ENCODE measurements at regions not wholly inside any gene's neighbourhood (a gene's known extent, or its start where the extent isn't known, plus 50 kb on each side); places are given as distances from the start of the nearest gene placed in this dataset.
"Not testable (repeated sequence)": the region's sequence is repeated elsewhere in the genome, so short reads cannot be mapped to it uniquely, and the experiment has no call there.

DNA sequence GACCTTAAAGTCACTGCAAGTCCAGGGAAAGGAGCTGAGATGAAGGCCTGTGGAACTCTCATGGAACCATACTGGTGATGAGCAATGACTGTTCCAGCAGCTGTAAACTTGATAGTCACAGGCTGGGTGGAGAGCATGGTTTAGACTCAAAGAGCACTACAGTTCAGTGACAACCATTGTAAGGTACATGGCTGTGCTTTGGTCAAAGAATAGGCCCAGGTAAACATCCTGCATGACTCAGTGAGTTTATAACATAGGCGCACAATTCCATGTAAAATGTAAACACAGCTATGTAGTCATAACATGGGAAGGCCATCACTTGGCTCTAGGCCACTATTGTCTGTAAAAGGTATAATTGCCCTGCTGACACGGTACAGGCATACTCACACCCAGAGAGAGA, 119.3 kb upstream of the FSCB start:
- DNase-seq (ENCODE audit: low spot score in 2 of 2) (no peak), FAIRE-seq (no peak)

DNA sequence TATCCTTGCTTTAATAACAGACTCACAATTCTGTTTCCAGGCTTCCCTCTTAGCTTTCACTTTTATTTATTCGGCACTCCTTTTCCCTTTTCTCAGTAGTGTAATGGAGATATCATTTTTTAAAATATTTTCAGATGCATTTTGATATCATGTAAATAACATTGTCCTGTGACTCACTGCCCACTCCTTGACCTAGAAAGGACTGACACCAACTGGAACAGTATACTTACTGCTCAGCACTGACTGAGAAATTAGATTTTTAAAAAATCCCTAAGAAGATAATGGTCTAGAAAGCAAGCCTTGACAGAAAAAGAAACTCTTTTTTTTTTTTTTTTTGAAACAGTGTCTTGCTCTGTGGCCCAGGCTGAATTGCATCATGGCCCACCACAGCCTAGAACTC, 118.0 kb upstream of the FSCB start:
- FAIRE-seq (no peak), DNase-seq (ENCODE audit: low spot score in 2 of 2) (no peak)

DNA sequence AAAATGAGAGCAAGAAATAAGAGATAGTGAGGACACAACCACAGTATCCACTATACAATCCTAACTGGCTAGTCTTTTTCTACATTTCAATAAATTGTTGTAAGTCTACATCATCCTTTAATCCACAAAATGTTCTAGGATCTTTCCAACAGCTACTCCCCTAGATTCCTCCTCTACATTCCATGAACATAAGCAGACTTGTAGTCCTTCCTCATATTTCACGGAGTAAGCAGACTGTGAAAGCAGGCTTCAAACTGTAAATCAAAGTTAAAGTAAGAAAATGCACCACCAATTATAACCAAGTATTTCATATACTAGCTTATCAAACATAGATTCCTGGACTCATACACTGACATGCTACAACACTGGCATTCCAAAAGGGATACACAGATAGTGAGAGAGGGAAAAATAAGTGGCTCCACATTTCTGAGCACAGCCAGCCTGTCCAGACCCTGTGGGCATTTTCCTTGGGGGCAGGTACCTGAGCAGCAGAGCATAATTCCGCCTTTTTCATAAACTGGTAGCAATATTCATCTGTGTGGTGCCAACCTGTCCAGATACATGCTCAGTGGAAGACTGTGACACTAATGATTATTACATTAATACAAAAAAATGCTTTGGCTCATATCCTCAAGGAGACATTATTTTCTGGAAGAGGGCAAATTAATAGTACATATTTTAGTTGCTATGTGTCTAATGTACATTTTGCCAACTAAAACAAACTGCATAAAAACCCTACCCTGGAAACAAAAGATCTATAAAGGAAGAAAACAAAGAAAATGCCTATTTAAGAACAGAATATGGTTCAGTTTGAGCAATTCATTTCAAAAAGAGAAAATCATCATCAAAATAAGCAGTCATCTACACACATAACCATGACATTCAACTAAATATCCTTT, 113.3 kb upstream of the FSCB start:
- FAIRE-seq (no peak), DNase-seq (ENCODE audit: low spot score in 2 of 2) (no peak)

DNA sequence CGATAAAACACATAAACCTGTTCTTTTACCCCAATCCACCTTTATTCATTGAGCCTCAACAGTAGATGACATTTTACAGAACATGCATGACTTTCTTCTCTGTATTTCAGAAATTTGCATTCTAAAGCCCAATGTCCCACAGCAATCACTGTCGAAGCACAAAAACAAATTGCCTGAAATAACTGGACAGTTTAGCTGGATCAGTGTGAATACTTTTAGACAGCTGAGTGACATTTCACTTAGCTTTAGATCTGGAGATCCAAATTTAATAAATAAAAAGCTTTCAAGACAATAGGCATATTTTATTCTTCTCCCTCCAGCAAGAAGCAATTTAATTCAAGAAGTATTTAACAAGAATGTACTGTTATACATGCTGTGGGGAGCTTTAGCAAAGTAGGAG, 109.1 kb upstream of the FSCB start:
- DNase-seq (ENCODE audit: low spot score in 2 of 2) (no peak), FAIRE-seq (no peak)

DNA sequence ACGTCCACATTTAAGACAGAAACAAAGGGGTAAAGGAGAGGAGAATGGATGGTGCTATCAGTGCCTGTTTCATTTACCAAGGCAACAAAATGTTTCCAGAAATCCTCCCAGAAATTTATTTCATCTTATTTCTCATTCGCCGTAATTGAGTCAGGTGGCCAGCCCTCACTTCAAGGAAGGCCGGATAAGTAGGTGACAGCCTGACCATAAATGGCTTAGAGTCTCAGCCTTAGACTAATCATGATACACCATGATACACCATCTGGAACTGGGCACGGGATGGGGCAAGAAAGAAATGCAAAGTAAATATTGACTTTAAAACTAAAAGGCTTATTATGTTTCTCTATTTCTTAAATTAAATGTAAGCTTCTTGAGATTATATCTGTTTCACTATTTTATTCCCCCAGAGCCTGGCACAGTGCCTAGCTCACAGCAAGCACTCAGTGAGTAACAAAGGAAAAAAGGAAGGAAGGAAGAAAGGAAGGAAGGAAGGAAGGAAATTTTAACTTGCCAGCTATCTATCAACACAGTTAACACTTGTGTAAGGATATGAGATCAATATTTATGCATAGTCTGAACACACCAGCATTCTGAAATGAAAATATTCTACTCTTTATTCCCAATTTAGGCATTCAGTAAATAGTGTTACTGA, 106.1 kb upstream of the FSCB start:
- DNase-seq (ENCODE audit: low spot score in 2 of 2) (no peak), FAIRE-seq (no peak)

DNA sequence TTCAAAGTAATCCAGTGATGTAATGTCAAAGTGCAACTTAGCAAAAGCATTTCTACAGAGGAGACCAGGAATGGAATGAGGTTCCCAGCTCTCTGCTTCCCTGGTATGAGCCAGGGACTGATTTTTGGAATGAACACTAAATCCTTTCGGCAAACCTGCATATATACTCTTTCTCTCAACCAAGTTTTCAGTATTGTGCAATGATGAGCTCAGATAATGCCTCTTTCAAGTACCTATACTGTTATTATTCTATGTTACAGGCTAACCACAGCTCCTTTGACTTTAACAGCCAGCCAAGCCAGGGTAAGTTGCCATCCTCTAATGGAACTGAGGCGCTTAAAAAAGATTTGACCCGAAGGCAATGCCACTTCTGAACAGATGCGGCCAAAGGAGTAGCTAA, 104.9 kb upstream of the FSCB start:
- no peak for FAIRE-seq
- no peak for DNase-seq (ENCODE audit: low spot score in 2 of 2)

DNA sequence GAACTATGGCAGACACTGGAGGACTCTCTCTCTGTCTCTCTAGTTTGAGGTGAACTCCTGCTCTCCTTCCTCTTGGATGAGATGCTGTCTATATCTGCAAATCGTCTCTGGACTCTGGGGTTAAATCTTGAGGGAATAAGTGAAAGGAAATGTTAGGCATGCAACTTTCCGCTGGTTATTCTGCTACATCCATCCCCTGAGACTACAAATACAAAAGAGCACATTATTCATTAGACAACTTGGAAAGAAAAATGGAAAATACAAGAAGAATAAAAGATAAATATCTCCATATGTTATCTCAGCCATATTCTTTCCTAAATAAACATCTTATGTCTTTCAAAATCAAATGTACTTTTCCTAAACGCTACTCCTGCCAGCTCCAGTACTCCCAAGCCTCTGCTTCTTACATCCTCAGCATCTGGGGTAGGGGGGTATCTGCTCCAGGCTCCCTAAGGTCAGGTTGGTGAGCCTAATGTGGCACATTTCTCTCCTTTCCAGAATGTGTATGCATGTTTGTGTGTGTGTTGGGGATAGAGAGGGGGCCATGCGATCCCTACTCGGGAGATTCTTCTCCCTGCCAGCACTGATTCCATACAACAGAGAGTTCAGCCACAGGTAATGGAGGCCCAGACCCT, 102.9 kb upstream of the FSCB start:
- FAIRE-seq: no peak
- no peak for DNase-seq (ENCODE audit: low spot score in 2 of 2)

DNA sequence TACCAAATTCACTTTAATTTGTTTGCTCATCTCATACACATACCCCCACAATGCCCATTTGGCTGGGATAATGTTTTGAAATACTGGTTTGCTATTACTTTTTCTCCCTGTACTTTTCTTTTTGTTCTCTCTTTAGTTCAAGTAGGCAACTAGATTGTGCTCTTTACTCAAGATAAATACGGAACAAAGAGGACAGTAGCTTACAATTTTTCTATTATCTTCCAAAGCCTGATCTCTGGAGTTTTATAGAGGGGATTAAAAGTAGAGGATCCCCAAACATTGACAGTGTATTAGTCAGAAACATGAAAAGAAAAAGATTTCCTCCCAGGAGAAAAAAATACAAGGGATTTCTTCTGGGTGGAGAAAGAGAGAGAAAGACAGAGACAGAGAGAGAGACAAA, 102.1 kb upstream of the FSCB start:
- FAIRE-seq (no peak), DNase-seq (ENCODE audit: low spot score in 2 of 2) (no peak)

DNA sequence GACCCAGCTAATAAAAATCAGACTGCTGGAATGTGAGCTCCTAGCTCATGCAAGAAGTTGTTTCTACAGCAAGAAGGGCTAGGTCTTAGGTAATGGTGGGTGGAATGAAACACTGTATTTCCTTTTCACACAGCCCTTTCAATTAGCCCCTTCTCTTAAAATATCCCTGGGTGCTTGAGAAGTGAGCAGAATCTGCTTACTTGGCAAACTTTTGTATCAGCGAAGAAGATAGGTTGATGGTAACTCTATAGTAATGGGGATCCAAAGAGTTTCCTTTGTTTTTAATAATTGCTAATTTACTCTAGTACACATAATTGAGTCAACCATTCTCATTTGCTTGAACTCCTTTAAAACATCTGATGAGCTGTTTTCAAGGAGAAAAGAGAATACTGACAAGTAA, 100.6 kb upstream of the FSCB start:
- DNase-seq (ENCODE audit: low spot score in 2 of 2): no peak
- no peak for FAIRE-seq

DNA sequence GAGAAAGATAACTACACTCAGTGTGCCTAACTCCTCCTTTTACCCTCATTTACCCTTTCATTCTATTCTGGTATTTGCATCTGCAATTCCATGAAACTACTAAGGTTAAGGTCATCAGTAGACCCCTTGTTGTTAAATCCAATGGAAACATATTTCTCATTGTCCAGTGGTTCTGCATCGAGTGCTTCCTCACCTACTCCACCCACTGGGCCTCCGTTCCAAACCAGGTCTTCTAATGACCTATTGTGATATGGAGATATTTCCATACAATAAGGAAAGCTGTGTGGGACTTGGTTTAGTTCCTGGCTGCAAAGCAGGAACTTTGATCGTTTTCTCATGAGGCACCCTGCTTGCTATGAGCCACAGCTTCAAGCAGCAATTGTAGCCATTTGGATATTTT, 99.5 kb upstream of the FSCB start:
- no peak for DNase-seq (ENCODE audit: low spot score in 2 of 2)
- no peak for FAIRE-seq

DNA sequence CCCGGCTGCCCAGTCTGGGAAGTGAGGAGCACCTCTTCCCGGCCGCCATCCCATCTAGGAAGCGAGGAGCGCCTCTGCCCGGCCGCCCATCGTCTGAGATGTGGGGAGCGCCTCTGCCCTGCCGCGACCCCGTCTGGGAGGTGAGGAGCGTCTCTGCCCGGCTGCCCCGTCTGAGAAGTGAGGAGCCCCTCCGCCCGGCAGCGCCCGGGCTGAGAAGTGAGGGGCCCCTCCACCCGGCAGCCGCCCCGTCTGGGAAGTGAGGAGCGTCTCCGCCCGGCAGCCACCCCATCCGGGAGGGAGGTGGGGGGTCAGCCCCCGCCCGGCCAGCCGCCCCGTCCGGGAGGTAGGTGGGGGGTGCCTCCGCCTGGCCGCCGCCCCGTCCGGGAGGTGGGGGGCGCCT, 94.2 kb upstream of the FSCB start:
- FAIRE-seq; DNase-seq (ENCODE audit: low spot score in 2 of 2): not testable (repeated sequence)

DNA sequence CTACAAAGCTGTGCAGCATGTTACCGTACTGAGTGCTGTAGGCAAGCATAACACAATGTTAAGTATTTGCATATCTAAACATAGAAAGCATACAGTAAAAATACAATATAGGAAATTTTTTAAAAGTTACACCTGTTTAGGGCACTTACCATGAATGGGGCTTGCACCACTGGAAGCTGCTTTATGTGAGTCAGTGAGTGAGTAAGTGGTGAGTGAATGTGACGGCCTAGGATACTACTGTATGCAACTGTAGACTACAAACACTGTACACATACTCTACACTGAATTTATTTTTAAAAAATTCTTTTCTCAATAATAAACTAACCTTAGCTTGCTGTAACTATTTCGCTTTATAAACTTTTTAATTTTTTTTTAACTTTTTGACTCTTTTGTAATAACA, 82.1 kb upstream of the FSCB start:
- peak; percentile 45 for FAIRE-seq
- DNase-seq (ENCODE audit: low spot score in 2 of 2): no peak

DNA sequence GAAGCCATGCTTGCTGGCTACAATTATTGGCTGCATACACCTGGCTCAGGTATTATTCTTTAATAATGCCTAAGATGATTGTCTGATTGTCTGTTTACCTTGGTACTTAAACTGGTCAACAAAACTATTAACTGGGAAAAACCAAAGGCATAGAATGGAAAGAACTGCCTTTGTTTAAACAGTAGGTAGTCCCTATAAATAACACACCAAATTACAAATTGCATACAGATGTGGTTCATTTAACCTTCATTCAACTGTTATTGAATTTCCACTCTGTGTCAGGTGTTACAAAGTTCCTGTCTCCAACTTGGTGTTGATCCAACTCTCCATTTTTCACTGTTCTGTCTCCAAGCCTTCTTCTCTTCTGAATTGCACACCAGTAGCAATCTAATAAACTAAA, 79.8 kb upstream of the FSCB start:
- FAIRE-seq (no peak), DNase-seq (ENCODE audit: low spot score in 2 of 2) (no peak)

DNA sequence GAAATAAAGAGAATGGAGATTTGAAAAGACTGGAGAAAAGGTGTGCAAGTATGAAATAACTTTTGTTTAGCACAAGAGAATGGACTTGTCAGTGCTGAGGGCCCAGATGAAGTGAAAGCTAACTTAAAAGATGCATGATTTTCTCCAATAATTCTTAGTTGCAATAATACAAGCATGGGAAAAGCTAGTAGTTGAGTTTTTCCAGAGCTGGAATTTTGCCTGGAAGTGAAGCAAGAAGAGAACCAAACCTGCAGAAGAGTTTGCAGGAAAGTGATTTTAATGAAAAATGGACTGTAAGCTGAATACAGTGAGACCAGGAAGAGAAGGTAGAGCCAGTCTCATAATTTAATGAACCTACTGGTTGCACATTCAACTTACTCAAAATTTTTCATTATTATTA, 69.3 kb upstream of the FSCB start:
- no peak for FAIRE-seq
- DNase-seq (ENCODE audit: low spot score in 2 of 2): no peak

DNA sequence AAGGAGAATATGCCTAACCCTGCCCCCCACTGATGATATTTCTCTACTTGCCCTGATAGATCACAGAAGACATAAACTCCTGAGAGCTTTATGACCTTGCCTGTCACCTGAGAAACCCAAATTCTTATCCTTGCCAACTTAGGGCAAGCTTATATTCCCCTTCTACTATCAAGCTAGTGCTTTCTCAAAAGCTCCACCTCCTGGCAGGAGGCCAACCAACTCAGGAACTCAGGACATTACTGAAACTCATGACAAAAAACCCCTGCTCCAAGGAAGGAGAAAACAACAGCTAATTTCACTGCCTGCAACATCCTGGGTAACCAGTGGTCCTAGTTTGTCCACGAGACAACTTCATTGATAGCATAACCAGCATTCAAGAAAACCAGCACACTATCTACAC, 60.9 kb upstream of the FSCB start:
- no peak for DNase-seq (ENCODE audit: low spot score in 2 of 2)
- FAIRE-seq: no peak

DNA sequence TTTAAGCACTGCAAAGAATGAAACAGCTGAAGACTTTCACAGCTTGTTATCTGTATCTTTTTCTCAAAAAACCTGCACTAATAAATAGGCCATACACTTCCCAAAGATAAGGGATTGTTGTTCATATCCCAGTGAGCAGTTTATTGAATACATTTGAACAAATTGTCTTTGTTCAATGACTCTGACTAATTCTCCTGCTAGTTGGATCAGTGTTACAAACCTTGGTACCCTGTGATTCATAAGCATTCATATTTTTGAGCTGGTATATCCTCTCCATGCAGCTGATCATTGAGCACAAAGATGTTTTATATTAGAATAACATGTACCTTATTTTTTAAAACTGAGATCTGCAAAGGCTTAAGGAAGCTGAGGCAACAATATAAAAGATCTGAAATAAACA, 58.9 kb upstream of the FSCB start:
- FAIRE-seq (no peak), DNase-seq (ENCODE audit: low spot score in 2 of 2) (no peak)

DNA sequence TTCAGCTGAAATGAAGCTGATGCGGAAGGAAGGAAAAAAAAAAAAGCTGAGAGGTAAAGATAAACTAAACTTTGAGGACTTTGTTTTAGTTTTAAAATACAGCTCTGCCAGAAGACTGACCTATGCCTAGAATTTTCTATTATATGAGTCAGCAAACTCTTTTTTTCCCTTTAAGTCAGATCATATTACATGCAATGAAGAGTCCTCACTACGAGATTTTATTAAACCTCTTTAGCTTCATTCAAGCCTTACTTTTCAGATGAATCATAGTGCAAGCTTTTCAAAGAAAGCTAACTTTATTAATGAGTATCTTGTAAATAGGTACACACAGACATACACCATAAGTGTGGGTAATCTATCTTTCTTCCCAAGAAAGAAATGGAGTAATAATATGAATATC, 57.8 kb upstream of the FSCB start:
- FAIRE-seq (no peak), DNase-seq (ENCODE audit: low spot score in 2 of 2) (no peak)
